Esophagus muscularis mucosa (tissue), 4 donors: ENCODE measurements at regions not wholly inside any gene's neighbourhood (a gene's known extent, or its start where the extent isn't known, plus 50 kb on each side); places are given as distances from the start of the nearest gene placed in this dataset.

ENCODE experiments used
- CTCF ChIP-seq, 3 experiments: fragments of 200-600 bp in 2 of 3; fragments of 450-650 bp in 1 of 3; sonication (generic) in 2 of 3; IDR thresholded peaks; one replicate each; pipeline ENCODE4 v1.5.1; 2017 to 2019; ENCODE audit warnings: antibody characterized with exemption in 3 of 3, mild to moderate bottlenecking in 2 of 3, moderate library complexity in 1 of 3
- EP300 ChIP-seq: sonication (generic); formaldehyde crosslinking; IDR thresholded peaks from one replicate; pipeline ENCODE4 v1.6.1; 2017; ENCODE audit warnings: antibody characterized with exemption
- POLR2A ChIP-seq: fragments of 450-650 bp; IDR thresholded peaks from one replicate; pipeline ENCODE4 v1.6.1; 2017; ENCODE audit warnings: antibody characterized with exemption, moderate library complexity, mild to moderate bottlenecking, low read depth
- POLR2AphosphoS5 ChIP-seq, 2 donors: sonication (generic); formaldehyde crosslinking; IDR thresholded peaks; one replicate each; pipeline ENCODE4 v1.6.1; 2017; ENCODE audit warnings: antibody characterized with exemption in 2 of 2

GRCh38 chr2:156649596-156649995, 213.4 kb downstream of the GPD2 start:
- TF ChIP-seq CTCF (IDR thresholded peaks at IDR 0.05): no peak
- TF ChIP-seq POLR2A: no peak
- no peak for TF ChIP-seq POLR2AphosphoS5 (IDR thresholded peaks at IDR 0.05)
- TF ChIP-seq EP300: no peak
